HG02642 (cell line): ENCODE measurements at regions not wholly inside any gene's neighbourhood (a gene's known extent, or its start where the extent isn't known, plus 50 kb on each side); places are given as distances from the start of the nearest gene placed in this dataset.
"Not testable (repeated sequence)": the region's sequence is repeated elsewhere in the genome, so short reads cannot be mapped to it uniquely, and the experiment has no call there.

Experiments used
- ATAC-seq: cut with Tn5 transposase; IDR thresholded peaks from one replicate; pipeline ENCODE4 v1.9.1; 2021; ENCODE audit warnings: mild to moderate bottlenecking; ENCODE audit not compliant: unreplicated experiment, poor library complexity

- ATAC-seq: peak; percentile 37
These were observed 85.5 kb upstream of the HNF1B start for GRCh38 chr17:37830151-37830993.

GRCh38 chr17:37829592-37830123, 84.8 kb upstream of the HNF1B start:
- peak; percentile 52 for ATAC-seq

- no peak for ATAC-seq
These were observed 83.8 kb upstream of the HNF1B start for GRCh38 chr17:37828651-37829124.

GRCh38 chr17:37827905-37828650, 83.2 kb upstream of the HNF1B start:
- no peak for ATAC-seq

- no peak for ATAC-seq
These were observed 81.9 kb upstream of the HNF1B start for GRCh38 chr17:37826497-37827430.

- no peak for ATAC-seq
These were observed 81.0 kb upstream of the HNF1B start for GRCh38 chr17:37825851-37826250.

GRCh38 chr17:37824534-37825485, 80.0 kb upstream of the HNF1B start:
- ATAC-seq: no peak

GRCh38 chr17:37823996-37824395, 79.1 kb upstream of the HNF1B start:
- no peak for ATAC-seq

GRCh38 chr17:37820995-37821713, 76.3 kb upstream of the HNF1B start:
- no peak for ATAC-seq

- ATAC-seq: no peak
These were observed 75.6 kb upstream of the HNF1B start for GRCh38 chr17:37820313-37820994.

GRCh38 chr17:37818689-37819088, 73.8 kb upstream of the HNF1B start:
- ATAC-seq: no peak

GRCh38 chr17:37816950-37817349, 72.1 kb upstream of the HNF1B start:
- no peak for ATAC-seq

GRCh38 chr17:37815536-37815935, 70.7 kb upstream of the HNF1B start:
- ATAC-seq: no peak

- no peak for ATAC-seq
These were observed 68.9 kb upstream of the HNF1B start for GRCh38 chr17:37813751-37814150.

GRCh38 chr17:37808846-37809245, 64.0 kb upstream of the HNF1B start:
- ATAC-seq: not testable (repeated sequence)

- no peak for ATAC-seq
These were observed 58.0 kb upstream of the HNF1B start for GRCh38 chr17:37802712-37803416.

GRCh38 chr17:37802061-37802595, 57.3 kb upstream of the HNF1B start:
- ATAC-seq: no peak
